CD14-positive monocyte (primary cell): ENCODE measurements at regions not wholly inside any gene's neighbourhood (a gene's known extent, or its start where the extent isn't known, plus 50 kb on each side); places are given as distances from the start of the nearest gene placed in this dataset.

Source experiments
- DNase-seq, 3 donors: peaks; one replicate each; pipeline ENCODE4 v3.0.0-alpha.2; 2011 to 2022
- H2AFZ ChIP-seq: 2 replicates; pipeline ENCODE4 v1.6.0; 2012; ENCODE audit warnings: mild to moderate bottlenecking, low read depth, low read length, inconsistent platforms; ENCODE audit not compliant: insufficient read depth, poor library complexity, severe bottlenecking
- H3K27ac ChIP-seq, 2 donors: 1 replicate in 1 of 2; 2 replicates in 1 of 2; pipeline ENCODE4 v1.5.1; 2012 to 2013; ENCODE audit warnings: low read length in 2 of 2, control low read depth in 1 of 2, inconsistent platforms in 1 of 2, low read depth in 1 of 2, mild to moderate bottlenecking in 1 of 2
- H3K27me3 ChIP-seq, 2 donors: one replicate each; pipeline versions ENCODE4 v1.6.0 to v1.6.1; 2011 to 2013; ENCODE audit warnings: low read length in 2 of 2; ENCODE audit not compliant: control insufficient read depth in 2 of 2, insufficient read depth in 2 of 2
- H3K36me3 ChIP-seq, 2 donors: replicated peaks in 1 of 2; 1 replicate in 1 of 2; 2 replicates in 1 of 2; pipeline versions ENCODE4 v1.5.1 to v1.6.1; 2012 to 2013; ENCODE audit warnings: low read length in 2 of 2, control low read depth in 1 of 2, inconsistent platforms in 1 of 2, mild to moderate bottlenecking in 1 of 2; ENCODE audit not compliant: insufficient read depth in 2 of 2, control insufficient read depth in 1 of 2
- H3K4me1 ChIP-seq, 2 donors: 1 replicate in 1 of 2; 2 replicates in 1 of 2; pipeline versions ENCODE4 v1.5.1 to v1.6.1; 2012 to 2013; ENCODE audit warnings: low read length in 2 of 2, control low read depth in 1 of 2, inconsistent platforms in 1 of 2, mild to moderate bottlenecking in 1 of 2, moderate library complexity in 1 of 2; ENCODE audit not compliant: insufficient read depth in 2 of 2, control insufficient read depth in 1 of 2
- H3K4me2 ChIP-seq: replicated peaks from 2 replicates; pipeline ENCODE3; 2012; ENCODE audit warnings: low read length, moderate library complexity, mild to moderate bottlenecking; ENCODE audit not compliant: poor library complexity, severe bottlenecking; ENCODE audit errors: extremely low read depth
- H3K4me3 ChIP-seq, 3 experiments: fragments of 200-600 bp in 1 of 3; sonication (generic) in 1 of 3; replicated peaks in 1 of 3; 1 replicate in 2 of 3; 2 replicates in 1 of 3; pipeline ENCODE4 v1.5.1; 2011 to 2013; ENCODE audit warnings: low read length in 3 of 3, mild to moderate bottlenecking in 3 of 3, control low read depth in 2 of 3, low read depth in 2 of 3, inconsistent platforms in 1 of 3, moderate library complexity in 1 of 3
- H3K79me2 ChIP-seq: 2 replicates; pipeline ENCODE4 v1.6.0; 2012; ENCODE audit warnings: mild to moderate bottlenecking, control low read depth, inconsistent platforms, low read length, moderate library complexity; ENCODE audit not compliant: insufficient read depth
- H3K9ac ChIP-seq: 2 replicates; pipeline ENCODE4 v1.6.0; 2017; ENCODE audit warnings: low read length, mild to moderate bottlenecking; ENCODE audit not compliant: insufficient read depth, poor library complexity, severe bottlenecking
- H3K9me3 ChIP-seq, 2 donors: replicated peaks in 1 of 2; 1 replicate in 1 of 2; 2 replicates in 1 of 2; pipeline versions ENCODE4 v1.5.1 to v1.6.1; 2012 to 2013; ENCODE audit warnings: low read length in 2 of 2, control low read depth in 1 of 2; ENCODE audit not compliant: control insufficient read depth in 1 of 2, insufficient read depth in 1 of 2
- H4K20me1 ChIP-seq: 2 replicates; pipeline ENCODE4 v1.6.0; 2012; ENCODE audit warnings: mild to moderate bottlenecking, low read length, control low read depth, moderate library complexity; ENCODE audit not compliant: insufficient read depth
- H3K27ac Mint-ChIP-seq, 7 donors: one replicate each; pipeline ENCODE4 v1.8.0; 2020; ENCODE audit warnings: mild to moderate bottlenecking in 7 of 7, mixed read lengths in 7 of 7, moderate library complexity in 6 of 7, inconsistent platforms in 2 of 7
- H3K27me3 Mint-ChIP-seq, 3 donors: one replicate each; pipeline ENCODE4 v1.8.0; 2021 to 2022; ENCODE audit warnings: low read depth in 3 of 3, mild to moderate bottlenecking in 3 of 3, mixed read lengths in 3 of 3, moderate library complexity in 3 of 3, inconsistent platforms in 1 of 3
- H3K36me3 Mint-ChIP-seq, 2 donors: one replicate each; pipeline ENCODE4 v1.8.0; 2020; ENCODE audit warnings: mixed read lengths in 2 of 2, inconsistent platforms in 1 of 2, mild to moderate bottlenecking in 1 of 2
- H3K4me1 Mint-ChIP-seq: one replicate; pipeline ENCODE4 v1.8.0; 2020; ENCODE audit warnings: mild to moderate bottlenecking, mixed read lengths
- H3K4me3 Mint-ChIP-seq, 2 donors: one replicate each; pipeline ENCODE4 v1.8.0; 2020; ENCODE audit warnings: mild to moderate bottlenecking in 2 of 2, mixed read lengths in 2 of 2, moderate library complexity in 1 of 2
- H3K9me3 Mint-ChIP-seq, 7 donors: one replicate each; pipeline ENCODE4 v1.8.0; 2020 to 2022; ENCODE audit warnings: mixed read lengths in 7 of 7, mild to moderate bottlenecking in 6 of 7, moderate library complexity in 6 of 7, inconsistent platforms in 2 of 7
- CTCF ChIP-seq: fragments of 200-600 bp; IDR thresholded peaks from one replicate; pipeline ENCODE4 v1.8.0; 2022; ENCODE audit warnings: antibody characterized with exemption, mild to moderate bottlenecking
- WGBS: methylation state at CpG from one replicate; pipeline ENCODE4 v1.1.5; 2013; ENCODE audit warnings: missing lambda C conversion rate; ENCODE audit not compliant: insufficient coverage; 5-methylcytosine and 5-hydroxymethylcytosine counted together
- intact Hi-C, 2 donors: fragments of 100-400 bp; cut with micrococcal nuclease; formaldehyde crosslinking; loops; one replicate each; pipeline versions ENCODE4 v1.15.0 to v1.15.1; 2023

- DNase-seq = peak in 2 of 3 donors; percentile 36 to 45
- intact Hi-C loops = no loop called here
Measured at GRCh38 chr6:113660819-113661218, 196.3 kb upstream of the MARCKS start.

GRCh38 chr6:113662093-113662665 lies 195.0 kb upstream of the MARCKS start:
- Mint-ChIP-seq H3K9me3 (peaks cover 0 to 2% (median 0%) of the 10 kb centered on the region in 7 donors), H3K4me1 (peaks cover 13% of the 10 kb centered on the region), H3K4me3 (no peak overlapping the region), H3K27me3 (peaks cover 0 to 3% (median 0%) of the 10 kb centered on the region in 3 donors), H3K36me3 (no peaks in the 10 kb centered on the region), H3K27ac (peak overlapping the region in 1 of 7 donors; percentile 58)
- Histone ChIP-seq H3K9ac (no peak overlapping the region), H3K79me2 (no peaks in the 10 kb centered on the region), H2AFZ (no peak overlapping the region), H3K27me3 (no peaks in the 10 kb centered on the region), H3K4me2 (no peak overlapping the region), H3K36me3 (no peaks in the 10 kb centered on the region), H3K27ac (no peak overlapping the region), H3K4me3 (no peak overlapping the region), H3K4me1 (peaks cover 10 to 22% of the 10 kb centered on the region in 2 donors), H3K9me3 (no peaks in the 10 kb centered on the region), H4K20me1 (no peaks in the 10 kb centered on the region)
- TF ChIP-seq CTCF = no peak
- peak in 2 of 3 donors; percentile 29 to 63 for DNase-seq
- intact Hi-C loops = no loop called here
- WGBS = no CpG with 5 or more reads among the region's 3 CpGs

More at GRCh38 chr6:113660819-113661218, 196.3 kb upstream of the MARCKS start:
- no peaks in the 10 kb centered on the region for H3K27me3 Mint-ChIP-seq
- no peaks in the 10 kb centered on the region for H3K27me3 ChIP-seq
- no peaks in the 10 kb centered on the region for H3K79me2 ChIP-seq
- H3K9me3 ChIP-seq = no peaks in the 10 kb centered on the region
- no peak overlapping the region for H3K27ac ChIP-seq
- no peak overlapping the region for H3K9ac ChIP-seq
- peaks cover 0 to 4% (median 0%) of the 10 kb centered on the region in 7 donors for H3K9me3 Mint-ChIP-seq
- H3K4me1 Mint-ChIP-seq = peaks cover 13% of the 10 kb centered on the region
- H2AFZ ChIP-seq = no peak overlapping the region
- H3K4me3 Mint-ChIP-seq = no peak overlapping the region
- H3K36me3 ChIP-seq = no peaks in the 10 kb centered on the region
- H3K36me3 Mint-ChIP-seq = no peaks in the 10 kb centered on the region
- H3K4me1 ChIP-seq = peaks cover 10 to 22% of the 10 kb centered on the region in 2 donors
- H4K20me1 ChIP-seq = no peaks in the 10 kb centered on the region
- H3K4me3 ChIP-seq = no peak overlapping the region
- peak overlapping the region in 5 of 7 donors; percentile 40 to 68 (median 60) for H3K27ac Mint-ChIP-seq
- no peak for TF ChIP-seq CTCF
- no CpG with 5 or more reads among the region's 2 CpGs for WGBS
- H3K4me2 ChIP-seq = no peak overlapping the region
